WTC11 (cell line): ENCODE measurements at regions not wholly inside any gene's neighbourhood (a gene's known extent, or its start where the extent isn't known, plus 50 kb on each side); places are given as distances from the start of the nearest gene placed in this dataset.

Experiments
- CBFB ChIP-seq: sonication (generic); formaldehyde crosslinking; IDR thresholded peaks from 2 replicates; pipeline ENCODE4 v1.8.1; 2022; ENCODE audit warnings: mild to moderate bottlenecking, low read depth, missing genetic modification reagents
- CREB1 ChIP-seq: sonication (generic); formaldehyde crosslinking; IDR thresholded peaks from 2 replicates; pipeline ENCODE4 v1.8.0; 2023; ENCODE audit warnings: mild to moderate bottlenecking, missing genetic modification reagents
- GTF2I ChIP-seq: fragments of 250-450 bp; sonication (Bioruptor Pico); conservative IDR thresholded peaks from 2 replicates; pipeline ENCODE4 v1.4.0; 2021; ENCODE audit warnings: mild to moderate bottlenecking
- JUN ChIP-seq: sonication (generic); formaldehyde crosslinking; IDR thresholded peaks from 2 replicates; pipeline ENCODE4 v1.8.0; 2023; ENCODE audit warnings: mild to moderate bottlenecking, missing genetic modification reagents
- TEAD1 ChIP-seq: sonication (generic); formaldehyde crosslinking; IDR thresholded peaks from 2 replicates; pipeline ENCODE4 v1.8.0; 2022; ENCODE audit warnings: mild to moderate bottlenecking, missing genetic modification reagents
- ZNF263 ChIP-seq: sonication (generic); formaldehyde crosslinking; IDR thresholded peaks from 2 replicates; pipeline ENCODE4 v1.8.1; 2022; ENCODE audit warnings: low read depth, mild to moderate bottlenecking, moderate library complexity, missing genetic modification reagents
- TF ChIP-seq, protein P1 (sequence below): sonication (generic); formaldehyde crosslinking; conservative IDR thresholded peaks from 2 replicates; pipeline ENCODE4 v1.8.1; 2022; ENCODE audit warnings: mild to moderate bottlenecking, missing genetic modification reagents
- TF ChIP-seq, protein P2 (sequence below): fragments of 200-600 bp; IDR thresholded peaks from 2 replicates; pipeline ENCODE4 v1.8.0; 2022; ENCODE audit warnings: antibody characterized with exemption
- TF ChIP-seq, protein P3 (sequence below): sonication (generic); formaldehyde crosslinking; IDR thresholded peaks from 2 replicates; pipeline ENCODE4 v1.8.1; 2022; ENCODE audit warnings: low read depth, mild to moderate bottlenecking, moderate library complexity, missing genetic modification reagents, borderline replicate concordance
- TF ChIP-seq, protein P4 (sequence below): sonication (generic); formaldehyde crosslinking; IDR thresholded peaks from 2 replicates; pipeline ENCODE4 v1.8.1; 2023; ENCODE audit warnings: mild to moderate bottlenecking, moderate library complexity, missing genetic modification reagents
- TF ChIP-seq, protein P5 (sequence below): sonication (generic); formaldehyde crosslinking; IDR thresholded peaks from 2 replicates; pipeline ENCODE4 v1.8.0; 2022; ENCODE audit warnings: mild to moderate bottlenecking, missing genetic modification reagents
- TF ChIP-seq, protein P6 (sequence below): sonication (generic); formaldehyde crosslinking; IDR thresholded peaks from 2 replicates; pipeline ENCODE4 v1.8.1; 2023; ENCODE audit warnings: mild to moderate bottlenecking, missing genetic modification reagents, moderate library complexity

DNA sequence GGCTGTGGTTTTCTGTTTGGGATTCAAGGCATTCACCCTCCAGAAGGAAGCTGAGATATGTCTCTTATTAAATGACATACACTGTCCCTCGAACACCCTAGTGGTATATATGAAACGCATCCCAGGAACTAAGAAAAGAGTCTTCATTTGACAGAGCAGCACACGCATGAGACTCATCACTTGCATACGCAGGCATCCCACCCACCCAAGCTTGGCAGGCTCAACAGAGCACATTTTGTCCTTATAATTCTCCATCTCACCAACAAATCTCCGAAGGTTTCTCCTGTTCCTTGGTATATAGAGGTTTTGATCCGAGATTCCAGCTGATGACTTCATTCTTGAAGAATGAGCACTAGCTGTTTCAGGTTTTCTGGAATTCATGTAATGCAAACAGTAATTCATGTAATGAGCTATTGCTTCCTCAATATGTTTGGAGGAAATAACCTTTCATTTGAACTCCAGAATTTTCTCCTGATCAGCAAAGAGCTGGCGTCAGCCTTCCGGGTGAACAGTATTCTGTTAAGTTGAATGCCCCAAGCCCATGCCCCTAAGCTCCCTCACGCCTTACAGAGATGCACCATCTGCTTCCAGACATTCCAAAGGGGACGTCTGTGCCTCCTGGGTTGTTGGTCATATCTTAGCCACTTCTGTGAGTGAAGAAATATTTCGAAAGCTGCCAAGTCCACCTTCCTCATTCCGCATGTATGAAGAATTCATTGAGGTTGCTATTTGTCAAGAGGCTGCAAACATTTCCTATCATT is 66.0 kb upstream of the CDH4 start:
- TF ChIP-seq ZNF263 (CRISPR knock-in tag) (no peak), TEAD1 (CRISPR knock-in tag) (no peak), CREB1 (CRISPR knock-in tag) (no peak), JUN (CRISPR knock-in tag) (no peak), CBFB (CRISPR knock-in tag) (no peak), GTF2I (CRISPR knock-in tag) (no peak)
- TF ChIP-seq, protein P1, sequence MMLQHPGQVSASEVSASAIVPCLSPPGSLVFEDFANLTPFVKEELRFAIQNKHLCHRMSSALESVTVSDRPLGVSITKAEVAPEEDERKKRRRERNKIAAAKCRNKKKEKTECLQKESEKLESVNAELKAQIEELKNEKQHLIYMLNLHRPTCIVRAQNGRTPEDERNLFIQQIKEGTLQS, result no peak
- TF ChIP-seq, protein P2, sequence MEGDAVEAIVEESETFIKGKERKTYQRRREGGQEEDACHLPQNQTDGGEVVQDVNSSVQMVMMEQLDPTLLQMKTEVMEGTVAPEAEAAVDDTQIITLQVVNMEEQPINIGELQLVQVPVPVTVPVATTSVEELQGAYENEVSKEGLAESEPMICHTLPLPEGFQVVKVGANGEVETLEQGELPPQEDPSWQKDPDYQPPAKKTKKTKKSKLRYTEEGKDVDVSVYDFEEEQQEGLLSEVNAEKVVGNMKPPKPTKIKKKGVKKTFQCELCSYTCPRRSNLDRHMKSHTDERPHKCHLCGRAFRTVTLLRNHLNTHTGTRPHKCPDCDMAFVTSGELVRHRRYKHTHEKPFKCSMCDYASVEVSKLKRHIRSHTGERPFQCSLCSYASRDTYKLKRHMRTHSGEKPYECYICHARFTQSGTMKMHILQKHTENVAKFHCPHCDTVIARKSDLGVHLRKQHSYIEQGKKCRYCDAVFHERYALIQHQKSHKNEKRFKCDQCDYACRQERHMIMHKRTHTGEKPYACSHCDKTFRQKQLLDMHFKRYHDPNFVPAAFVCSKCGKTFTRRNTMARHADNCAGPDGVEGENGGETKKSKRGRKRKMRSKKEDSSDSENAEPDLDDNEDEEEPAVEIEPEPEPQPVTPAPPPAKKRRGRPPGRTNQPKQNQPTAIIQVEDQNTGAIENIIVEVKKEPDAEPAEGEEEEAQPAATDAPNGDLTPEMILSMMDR, result no peak
- TF ChIP-seq, protein P3, sequence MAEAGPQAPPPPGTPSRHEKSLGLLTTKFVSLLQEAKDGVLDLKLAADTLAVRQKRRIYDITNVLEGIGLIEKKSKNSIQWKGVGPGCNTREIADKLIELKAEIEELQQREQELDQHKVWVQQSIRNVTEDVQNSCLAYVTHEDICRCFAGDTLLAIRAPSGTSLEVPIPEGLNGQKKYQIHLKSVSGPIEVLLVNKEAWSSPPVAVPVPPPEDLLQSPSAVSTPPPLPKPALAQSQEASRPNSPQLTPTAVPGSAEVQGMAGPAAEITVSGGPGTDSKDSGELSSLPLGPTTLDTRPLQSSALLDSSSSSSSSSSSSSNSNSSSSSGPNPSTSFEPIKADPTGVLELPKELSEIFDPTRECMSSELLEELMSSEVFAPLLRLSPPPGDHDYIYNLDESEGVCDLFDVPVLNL (CRISPR knock-in tag), result no peak
- TF ChIP-seq, protein P4, sequence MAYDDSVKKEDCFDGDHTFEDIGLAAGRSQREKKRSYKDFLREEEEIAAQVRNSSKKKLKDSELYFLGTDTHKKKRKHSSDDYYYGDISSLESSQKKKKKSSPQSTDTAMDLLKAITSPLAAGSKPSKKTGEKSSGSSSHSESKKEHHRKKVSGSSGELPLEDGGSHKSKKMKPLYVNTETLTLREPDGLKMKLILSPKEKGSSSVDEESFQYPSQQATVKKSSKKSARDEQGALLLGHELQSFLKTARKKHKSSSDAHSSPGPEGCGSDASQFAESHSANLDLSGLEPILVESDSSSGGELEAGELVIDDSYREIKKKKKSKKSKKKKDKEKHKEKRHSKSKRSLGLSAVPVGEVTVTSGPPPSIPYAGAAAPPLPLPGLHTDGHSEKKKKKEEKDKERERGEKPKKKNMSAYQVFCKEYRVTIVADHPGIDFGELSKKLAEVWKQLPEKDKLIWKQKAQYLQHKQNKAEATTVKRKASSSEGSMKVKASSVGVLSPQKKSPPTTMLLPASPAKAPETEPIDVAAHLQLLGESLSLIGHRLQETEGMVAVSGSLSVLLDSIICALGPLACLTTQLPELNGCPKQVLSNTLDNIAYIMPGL (CRISPR knock-in tag), result no peak
- TF ChIP-seq, protein P5, sequence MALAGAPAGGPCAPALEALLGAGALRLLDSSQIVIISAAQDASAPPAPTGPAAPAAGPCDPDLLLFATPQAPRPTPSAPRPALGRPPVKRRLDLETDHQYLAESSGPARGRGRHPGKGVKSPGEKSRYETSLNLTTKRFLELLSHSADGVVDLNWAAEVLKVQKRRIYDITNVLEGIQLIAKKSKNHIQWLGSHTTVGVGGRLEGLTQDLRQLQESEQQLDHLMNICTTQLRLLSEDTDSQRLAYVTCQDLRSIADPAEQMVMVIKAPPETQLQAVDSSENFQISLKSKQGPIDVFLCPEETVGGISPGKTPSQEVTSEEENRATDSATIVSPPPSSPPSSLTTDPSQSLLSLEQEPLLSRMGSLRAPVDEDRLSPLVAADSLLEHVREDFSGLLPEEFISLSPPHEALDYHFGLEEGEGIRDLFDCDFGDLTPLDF (CRISPR knock-in tag), result no peak
- TF ChIP-seq, protein P6, sequence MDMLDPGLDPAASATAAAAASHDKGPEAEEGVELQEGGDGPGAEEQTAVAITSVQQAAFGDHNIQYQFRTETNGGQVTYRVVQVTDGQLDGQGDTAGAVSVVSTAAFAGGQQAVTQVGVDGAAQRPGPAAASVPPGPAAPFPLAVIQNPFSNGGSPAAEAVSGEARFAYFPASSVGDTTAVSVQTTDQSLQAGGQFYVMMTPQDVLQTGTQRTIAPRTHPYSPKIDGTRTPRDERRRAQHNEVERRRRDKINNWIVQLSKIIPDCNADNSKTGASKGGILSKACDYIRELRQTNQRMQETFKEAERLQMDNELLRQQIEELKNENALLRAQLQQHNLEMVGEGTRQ (CRISPR knock-in tag), result no peak
